ENCODE measurements at regions not wholly inside any gene's neighbourhood (a gene's known extent, or its start where the extent isn't known, plus 50 kb on each side); places are given as distances from the start of the nearest gene placed in this dataset.

GRCh38 chr2:12882393-12882792 is 165.7 kb downstream of the TRIB2 start:
- FAIRE-seq: no peak

GRCh38 chr2:12883906-12884305 is 167.2 kb downstream of the TRIB2 start:
- no peak for FAIRE-seq
- DNase-seq (ENCODE audit: insufficient read length, low spot score): no peak
- TF ChIP-seq TAF1 (IDR thresholded peaks at IDR 0.05; ENCODE audit: low read depth, low read length) (no peak), POLR2AphosphoS5 (IDR thresholded peaks at IDR 0.05; ENCODE audit: low read depth, low read length) (no peak), SPI1 (IDR thresholded peaks at IDR 0.05; ENCODE audit: low read depth, low read length) (no peak), POU2F2 (IDR thresholded peaks at IDR 0.05; ENCODE audit: low read depth, low read length) (no peak), POLR2A (IDR thresholded peaks at IDR 0.05; ENCODE audit: low read depth, low read length) (no peak), PAX5 (IDR thresholded peaks at IDR 0.05; ENCODE audit: insufficient read depth, low read length, severe bottlenecking) (no peak)

More at GRCh38 chr2:12882393-12882792, 165.7 kb downstream of the TRIB2 start:
- DNase-seq (ENCODE audit: insufficient read length, low spot score): no peak
- TF ChIP-seq POU2F2 (IDR thresholded peaks at IDR 0.05; ENCODE audit: low read depth, low read length) (no peak), SPI1 (IDR thresholded peaks at IDR 0.05; ENCODE audit: low read depth, low read length) (no peak), PAX5 (IDR thresholded peaks at IDR 0.05; ENCODE audit: insufficient read depth, low read length, severe bottlenecking) (no peak), POLR2AphosphoS5 (IDR thresholded peaks at IDR 0.05; ENCODE audit: low read depth, low read length) (no peak), TAF1 (IDR thresholded peaks at IDR 0.05; ENCODE audit: low read depth, low read length) (no peak), POLR2A (IDR thresholded peaks at IDR 0.05; ENCODE audit: low read depth, low read length) (no peak)

GRCh38 chr2:12884713-12885282 is 168.1 kb downstream of the TRIB2 start:
- no peak for TF ChIP-seq POLR2A (IDR thresholded peaks at IDR 0.05; ENCODE audit: low read depth, low read length)
- no peak for TF ChIP-seq POU2F2 (IDR thresholded peaks at IDR 0.05; ENCODE audit: low read depth, low read length)
- TF ChIP-seq TAF1 (IDR thresholded peaks at IDR 0.05; ENCODE audit: low read depth, low read length): no peak
- FAIRE-seq (no peak), DNase-seq (ENCODE audit: insufficient read length, low spot score) (no peak)

GRCh38 chr2:12890066-12890465 is 173.3 kb downstream of the TRIB2 start:
- no peak for FAIRE-seq
- no peak for DNase-seq (ENCODE audit: insufficient read length, low spot score)
- no peak for TF ChIP-seq PAX5 (IDR thresholded peaks at IDR 0.05; ENCODE audit: insufficient read depth, low read length, severe bottlenecking)
- TF ChIP-seq SPI1 (IDR thresholded peaks at IDR 0.05; ENCODE audit: low read depth, low read length): no peak
- TF ChIP-seq POLR2A (IDR thresholded peaks at IDR 0.05; ENCODE audit: low read depth, low read length): no peak
- no peak for TF ChIP-seq TAF1 (IDR thresholded peaks at IDR 0.05; ENCODE audit: low read depth, low read length)
- no peak for TF ChIP-seq POLR2AphosphoS5 (IDR thresholded peaks at IDR 0.05; ENCODE audit: low read depth, low read length)
- no peak for TF ChIP-seq POU2F2 (IDR thresholded peaks at IDR 0.05; ENCODE audit: low read depth, low read length)

- TF ChIP-seq POLR2A (IDR thresholded peaks at IDR 0.05; ENCODE audit: low read depth, low read length): no peak
- DNase-seq (ENCODE audit: insufficient read length, low spot score) (no peak), FAIRE-seq (no peak)
Measured at GRCh38 chr2:12890481-12890991, 173.8 kb downstream of the TRIB2 start.

GRCh38 chr2:12895017-12895416 is 178.3 kb downstream of the TRIB2 start:
- FAIRE-seq (no peak), DNase-seq (ENCODE audit: insufficient read length, low spot score) (no peak)
- no peak for TF ChIP-seq PAX5 (IDR thresholded peaks at IDR 0.05; ENCODE audit: insufficient read depth, low read length, severe bottlenecking)

GRCh38 chr2:12896318-12896982 is 179.7 kb downstream of the TRIB2 start:
- FAIRE-seq: no peak
- TF ChIP-seq POU2F2 (IDR thresholded peaks at IDR 0.05; ENCODE audit: low read depth, low read length) (no peak), SPI1 (IDR thresholded peaks at IDR 0.05; ENCODE audit: low read depth, low read length) (no peak), POLR2A (IDR thresholded peaks at IDR 0.05; ENCODE audit: low read depth, low read length) (no peak)

GRCh38 chr2:12897181-12897580 is 180.4 kb downstream of the TRIB2 start:
- TF ChIP-seq POLR2AphosphoS5 (IDR thresholded peaks at IDR 0.05; ENCODE audit: low read depth, low read length) (no peak), POU2F2 (IDR thresholded peaks at IDR 0.05; ENCODE audit: low read depth, low read length) (no peak), SPI1 (IDR thresholded peaks at IDR 0.05; ENCODE audit: low read depth, low read length) (no peak), POLR2A (IDR thresholded peaks at IDR 0.05; ENCODE audit: low read depth, low read length) (no peak), TAF1 (IDR thresholded peaks at IDR 0.05; ENCODE audit: low read depth, low read length) (no peak), PAX5 (IDR thresholded peaks at IDR 0.05; ENCODE audit: insufficient read depth, low read length, severe bottlenecking) (no peak)
- DNase-seq (ENCODE audit: insufficient read length, low spot score) (no peak), FAIRE-seq (no peak)

More at GRCh38 chr2:12896318-12896982, 179.7 kb downstream of the TRIB2 start:
- DNase-seq (ENCODE audit: insufficient read length, low spot score): no peak

GRCh38 chr2:12903272-12903671 is 186.5 kb downstream of the TRIB2 start:
- no peak for DNase-seq (ENCODE audit: insufficient read length, low spot score)
- no peak for FAIRE-seq

GRCh38 chr2:12910431-12910830 is 193.7 kb downstream of the TRIB2 start:
- TF ChIP-seq POLR2AphosphoS5 (IDR thresholded peaks at IDR 0.05; ENCODE audit: low read depth, low read length): no peak
- no peak for TF ChIP-seq TAF1 (IDR thresholded peaks at IDR 0.05; ENCODE audit: low read depth, low read length)
- TF ChIP-seq POLR2A (IDR thresholded peaks at IDR 0.05; ENCODE audit: low read depth, low read length): no peak
- no peak for TF ChIP-seq SPI1 (IDR thresholded peaks at IDR 0.05; ENCODE audit: low read depth, low read length)
- no peak for TF ChIP-seq PAX5 (IDR thresholded peaks at IDR 0.05; ENCODE audit: insufficient read depth, low read length, severe bottlenecking)
- TF ChIP-seq POU2F2 (IDR thresholded peaks at IDR 0.05; ENCODE audit: low read depth, low read length): no peak
- no peak for DNase-seq (ENCODE audit: insufficient read length, low spot score)
- no peak for FAIRE-seq

More at GRCh38 chr2:12903272-12903671, 186.5 kb downstream of the TRIB2 start:
- no peak for TF ChIP-seq PAX5 (IDR thresholded peaks at IDR 0.05; ENCODE audit: insufficient read depth, low read length, severe bottlenecking)
- no peak for TF ChIP-seq TAF1 (IDR thresholded peaks at IDR 0.05; ENCODE audit: low read depth, low read length)
- TF ChIP-seq SPI1 (IDR thresholded peaks at IDR 0.05; ENCODE audit: low read depth, low read length): no peak
- TF ChIP-seq POLR2AphosphoS5 (IDR thresholded peaks at IDR 0.05; ENCODE audit: low read depth, low read length): no peak
- TF ChIP-seq POLR2A (IDR thresholded peaks at IDR 0.05; ENCODE audit: low read depth, low read length): no peak
- no peak for TF ChIP-seq POU2F2 (IDR thresholded peaks at IDR 0.05; ENCODE audit: low read depth, low read length)
